Endothelial cell of umbilical vein (primary cell): ENCODE measurements at regions not wholly inside any gene's neighbourhood (a gene's known extent, or its start where the extent isn't known, plus 50 kb on each side); places are given as distances from the start of the nearest gene placed in this dataset.

ENCODE experiments used
- BruUV-seq: library from RNA; stranded (reverse); fragments of 400-500 nt; replicated peaks from 2 replicates; lab custom pipeline; 2021; lab: Mats Ljungman, UMichigan
- CTCF ChIA-PET: fragments of 300-600, 350-600 bp; sonication (Branson Sonifier 250); formaldehyde crosslinking; loops from one replicate; lab custom pipeline; 2021; ENCODE audit warnings: antibody characterized with exemption, inconsistent platforms; lab: Charles Lee
- POLR2A ChIA-PET: fragments of 300-600, 350-600 bp; sonication (Branson Sonifier 250); formaldehyde crosslinking; loops from one replicate; lab custom pipeline; 2021; ENCODE audit warnings: antibody characterized with exemption, inconsistent platforms; lab: Charles Lee
- DNase-seq: peaks from one replicate; pipeline ENCODE4 v3.0.0-alpha.2; 2011; ENCODE audit warnings: low read depth, low spot score
- FAIRE-seq: peaks from 2 replicates; lab custom pipeline; 2011; peaks lifted over from hg19 to GRCh38; lab: Jason Lieb, UNC
- H2AFZ ChIP-seq: 2 replicates; pipeline ENCODE4 v1.6.0; 2012; ENCODE audit warnings: low read depth, low read length, control low read depth, inconsistent platforms
- H3K27ac ChIP-seq: 2 replicates; pipeline ENCODE4 v1.5.1; 2011; ENCODE audit warnings: low read depth, mild to moderate bottlenecking, control low read depth, low read length, moderate library complexity; ENCODE audit not compliant: insufficient read depth
- H3K27me3 ChIP-seq, 2 experiments: 2 replicates each; pipeline versions ENCODE4 v1.6.0 to v1.6.1; 2011; ENCODE audit warnings: low read length in 2 of 2, mixed read lengths in 1 of 2; ENCODE audit not compliant: control insufficient read depth in 2 of 2, insufficient read depth in 2 of 2
- H3K36me3 ChIP-seq, 2 experiments: 2 replicates in 1 of 2; 3 replicates in 1 of 2; pipeline ENCODE4 v1.5.1; 2011; ENCODE audit warnings: low read length in 2 of 2, mild to moderate bottlenecking in 1 of 2, moderate library complexity in 1 of 2; ENCODE audit not compliant: control insufficient read depth in 2 of 2, insufficient read depth in 2 of 2; ENCODE audit errors: extremely low read depth in 1 of 2
- H3K4me1 ChIP-seq: 3 replicates; pipeline ENCODE4 v1.5.1; 2011; ENCODE audit warnings: mild to moderate bottlenecking, low read length; ENCODE audit not compliant: control insufficient read depth, insufficient read depth; ENCODE audit errors: extremely low read depth
- H3K4me2 ChIP-seq: 2 replicates; pipeline ENCODE4 v1.6.1; 2011; ENCODE audit warnings: low read length, control low read depth, mixed read lengths; ENCODE audit not compliant: insufficient read depth
- H3K4me3 ChIP-seq, 3 experiments: fragments of 200-600 bp in 1 of 3; sonication (generic), shearing (Covaris generic) in 1 of 3; replicated peaks in 1 of 3; 2 replicates each; pipeline ENCODE4 v1.5.1; 2011 to 2016; ENCODE audit warnings: control low read depth in 3 of 3, low read length in 3 of 3, mild to moderate bottlenecking in 2 of 3, inconsistent platforms in 1 of 3, low read depth in 1 of 3, moderate library complexity in 1 of 3; ENCODE audit not compliant: insufficient read depth in 1 of 3
- H3K79me2 ChIP-seq: 2 replicates; pipeline ENCODE4 v1.6.0; 2012; ENCODE audit warnings: low read length, inconsistent platforms; ENCODE audit not compliant: control insufficient read depth, insufficient read depth
- H3K9ac ChIP-seq: replicated peaks from 2 replicates; pipeline ENCODE3; 2011; ENCODE audit warnings: low read length, control low read depth; ENCODE audit not compliant: insufficient read depth; ENCODE audit errors: extremely low read depth
- H3K9me1 ChIP-seq: replicated peaks from 3 replicates; pipeline ENCODE4 v1.6.0; 2011; ENCODE audit warnings: mild to moderate bottlenecking, low read length; ENCODE audit not compliant: control insufficient read depth, insufficient read depth; ENCODE audit errors: extremely low read depth
- H3K9me3 ChIP-seq: replicated peaks from 2 replicates; pipeline ENCODE4 v1.5.1; 2012; ENCODE audit warnings: low read length, inconsistent platforms; ENCODE audit not compliant: control insufficient read depth, insufficient read depth
- H4K20me1 ChIP-seq: replicated peaks from 2 replicates; pipeline ENCODE3; 2011; ENCODE audit warnings: mild to moderate bottlenecking, low read length; ENCODE audit not compliant: control insufficient read depth, insufficient read depth; ENCODE audit errors: extremely low read depth
- CTCF ChIP-seq, 2 donors: IDR thresholded peaks; 1 replicate in 1 of 2; 2 replicates in 1 of 2; pipeline ENCODE4 v1.5.1; 2011; ENCODE audit warnings: low read length in 2 of 2, mild to moderate bottlenecking in 2 of 2, moderate library complexity in 2 of 2, control low read depth in 1 of 2, inconsistent platforms in 1 of 2, low read depth in 1 of 2; ENCODE audit not compliant: insufficient read depth in 1 of 2; ENCODE audit errors: extremely low read depth in 1 of 2
- EZH2 ChIP-seq: IDR thresholded peaks from 2 replicates; pipeline ENCODE4 v1.6.1; 2012; ENCODE audit warnings: borderline replicate concordance, low read depth, mild to moderate bottlenecking, moderate library complexity, low read length, inconsistent platforms; ENCODE audit not compliant: severe bottlenecking
- FOS ChIP-seq: IDR thresholded peaks from 2 replicates; pipeline ENCODE4 v1.6.1; 2011; ENCODE audit warnings: mild to moderate bottlenecking, low read length, moderate library complexity, borderline replicate concordance; ENCODE audit not compliant: insufficient read depth
- GATA2 ChIP-seq: IDR thresholded peaks from 2 replicates; pipeline ENCODE4 v1.7.0; 2011; ENCODE audit warnings: low read depth, mild to moderate bottlenecking, moderate library complexity, mixed read lengths, low read length; ENCODE audit not compliant: insufficient read length, insufficient read depth
- JUN ChIP-seq: IDR thresholded peaks from 2 replicates; pipeline ENCODE4 v1.6.1; 2011; ENCODE audit warnings: borderline replicate concordance, low read depth; ENCODE audit not compliant: insufficient read length, insufficient read depth
- MAX ChIP-seq: IDR thresholded peaks from 2 replicates; pipeline ENCODE4 v1.6.1; 2011; ENCODE audit not compliant: insufficient read depth, insufficient read length
- MYC ChIP-seq: IDR thresholded peaks from one replicate; pipeline ENCODE4 v1.6.1; 2011; ENCODE audit warnings: mild to moderate bottlenecking, low read depth, low read length
- POLR2A ChIP-seq: IDR thresholded peaks from 2 replicates; pipeline ENCODE4 v1.6.1; 2012; ENCODE audit warnings: low read depth, mild to moderate bottlenecking, control low read depth, low read length
- POLR2AphosphoS5 ChIP-seq: IDR thresholded peaks from 2 replicates; pipeline ENCODE4 v1.6.1; 2012; ENCODE audit warnings: low read depth, mild to moderate bottlenecking, control low read depth, low read length, moderate library complexity; ENCODE audit not compliant: insufficient read depth
- dilution Hi-C: fragments of 300-500 bp; cut with MboI; formaldehyde crosslinking; loops from one replicate; pipeline ENCODE4 v1.15.0; 2019; ENCODE audit warnings: low sequenced_read_pairs; ENCODE audit not compliant: extremely low pct_ligation_motif_present
- intact Hi-C: fragments of 100-400 bp; cut with micrococcal nuclease; formaldehyde crosslinking; loops from one replicate; pipeline ENCODE4 v1.10.0; 2022

GRCh38 chr4:130659320-130659719 lies 1563.4 kb downstream of the C4orf33 start:
- no peaks in the 10 kb centered on the region for H3K9me1 ChIP-seq
- CTCF ChIA-PET = no interaction called here
- H3K79me2 ChIP-seq = no peaks in the 10 kb centered on the region
- FAIRE-seq = no peak
- H2AFZ ChIP-seq = no peak overlapping the region
- H4K20me1 ChIP-seq = no peaks in the 10 kb centered on the region
- POLR2A ChIA-PET = no interaction called here
- intact Hi-C loops = no loop called here
- no peak overlapping the region for H3K27ac ChIP-seq
- H3K27me3 ChIP-seq = no peaks in the 10 kb centered on the region
- H3K36me3 ChIP-seq = no peaks in the 10 kb centered on the region
- DNase-seq = no peak
- no peak overlapping the region for H3K9ac ChIP-seq
- TF ChIP-seq JUN = no peak
- TF ChIP-seq POLR2AphosphoS5 = no peak
- no peak for TF ChIP-seq POLR2A
- TF ChIP-seq EZH2 = no peak
- TF ChIP-seq FOS = no peak
- TF ChIP-seq GATA2 = no peak
- no peak for TF ChIP-seq CTCF (IDR thresholded peaks at IDR 0.05; ENCODE audit: extremely low read depth in 1 of 2, insufficient read depth in 1 of 2, low read depth in 1 of 2, low read length in 2 of 2)
- TF ChIP-seq MAX = no peak
- TF ChIP-seq MYC = no peak
- no peak overlapping the region for H3K4me2 ChIP-seq
- H3K9me3 ChIP-seq = no peaks in the 10 kb centered on the region
- no peaks in the 10 kb centered on the region for H3K4me1 ChIP-seq
- dilution Hi-C loops = no loop called here
- no peak overlapping the region for H3K4me3 ChIP-seq
- BruUV-seq = no TSS peak
